Activated CD8-positive, alpha-beta T cell treated with anti-CD3 and anti-CD28 coated beads for 36 hours (primary cell): ENCODE measurements at regions not wholly inside any gene's neighbourhood (a gene's known extent, or its start where the extent isn't known, plus 50 kb on each side); places are given as distances from the start of the nearest gene placed in this dataset.

ENCODE experiments used
- ATAC-seq: fragments of 200-7000 bp; cut with Tn5 transposase; one replicate; pipeline ENCODE4 v1.10.0; 2021; ENCODE audit warnings: mild to moderate bottlenecking, moderate library complexity
- CTCF ChIA-PET: fragments of 350-600 bp; sonication (Branson Sonifier 250); formaldehyde crosslinking; loops from one replicate; lab custom pipeline; 2021; ENCODE audit warnings: antibody characterized with exemption; lab: Charles Lee
- POLR2A ChIA-PET: fragments of 350-600 bp; sonication (Branson Sonifier 250); formaldehyde crosslinking; loops from one replicate; lab custom pipeline; 2021; ENCODE audit warnings: antibody characterized with exemption; lab: Charles Lee
- DNase-seq: peaks from one replicate; pipeline ENCODE4 v3.0.0-alpha.2; 2020
- H3K27ac Mint-ChIP-seq: one replicate; pipeline ENCODE4 v1.8.0; 2021; ENCODE audit warnings: mild to moderate bottlenecking, mixed read lengths
- H3K27me3 Mint-ChIP-seq: one replicate; pipeline ENCODE4 v1.8.0; 2021; ENCODE audit warnings: mixed read lengths
- H3K36me3 Mint-ChIP-seq: one replicate; pipeline ENCODE4 v1.8.0; 2021; ENCODE audit warnings: low read depth, mixed read lengths
- H3K4me1 Mint-ChIP-seq: one replicate; pipeline ENCODE4 v1.8.0; 2021; ENCODE audit warnings: low read depth, mixed read lengths
- H3K4me3 Mint-ChIP-seq: one replicate; pipeline ENCODE4 v1.8.0; 2021; ENCODE audit warnings: mild to moderate bottlenecking, moderate library complexity, mixed read lengths
- H3K9me3 Mint-ChIP-seq: one replicate; pipeline ENCODE4 v1.8.0; 2021; ENCODE audit warnings: mixed read lengths
- intact Hi-C: fragments of 100-400 bp; cut with micrococcal nuclease; formaldehyde crosslinking; loops from one replicate; pipeline ENCODE4 v1.10.0; 2022
- TF ChIP-seq, protein P1 (sequence below): fragments of 200-600 bp; IDR thresholded peaks from one replicate; pipeline ENCODE4 v1.8.0; 2022; ENCODE audit warnings: antibody characterized with exemption, mild to moderate bottlenecking

DNA sequence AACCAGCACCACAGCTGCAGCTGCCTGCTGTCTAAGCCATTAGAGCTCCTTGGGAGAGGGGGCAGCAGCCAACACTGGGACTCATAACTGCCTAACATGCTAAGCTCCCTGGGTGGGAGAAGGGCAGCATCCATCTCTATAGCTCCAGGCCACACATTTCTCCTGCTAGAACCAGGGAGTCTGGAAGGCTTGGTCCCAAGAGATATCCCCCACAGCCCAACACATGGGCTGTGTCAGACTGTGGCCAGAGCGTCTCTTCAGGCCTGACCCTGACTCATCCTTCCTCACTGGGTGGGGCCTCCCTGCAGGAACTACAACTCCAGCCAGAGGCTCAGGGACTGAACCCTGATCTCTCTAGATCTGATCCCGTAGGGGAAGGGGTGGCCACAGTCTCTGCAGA, 411.1 kb downstream of the HDGFL1 start:
- H3K4me1 Mint-ChIP-seq = no peaks in the 10 kb centered on the region
- ChIA-PET CTCF (no interaction called here), POLR2A (no interaction called here)
- H3K36me3 Mint-ChIP-seq = no peaks in the 10 kb centered on the region
- intact Hi-C loops = no loop called here
- ATAC-seq (no peak), DNase-seq (no peak)
- no peaks in the 10 kb centered on the region for H3K27me3 Mint-ChIP-seq
- H3K4me3 Mint-ChIP-seq = no peak overlapping the region
- H3K27ac Mint-ChIP-seq = no peak overlapping the region
- peaks cover 5% of the 10 kb centered on the region for H3K9me3 Mint-ChIP-seq
- TF ChIP-seq, protein P1, sequence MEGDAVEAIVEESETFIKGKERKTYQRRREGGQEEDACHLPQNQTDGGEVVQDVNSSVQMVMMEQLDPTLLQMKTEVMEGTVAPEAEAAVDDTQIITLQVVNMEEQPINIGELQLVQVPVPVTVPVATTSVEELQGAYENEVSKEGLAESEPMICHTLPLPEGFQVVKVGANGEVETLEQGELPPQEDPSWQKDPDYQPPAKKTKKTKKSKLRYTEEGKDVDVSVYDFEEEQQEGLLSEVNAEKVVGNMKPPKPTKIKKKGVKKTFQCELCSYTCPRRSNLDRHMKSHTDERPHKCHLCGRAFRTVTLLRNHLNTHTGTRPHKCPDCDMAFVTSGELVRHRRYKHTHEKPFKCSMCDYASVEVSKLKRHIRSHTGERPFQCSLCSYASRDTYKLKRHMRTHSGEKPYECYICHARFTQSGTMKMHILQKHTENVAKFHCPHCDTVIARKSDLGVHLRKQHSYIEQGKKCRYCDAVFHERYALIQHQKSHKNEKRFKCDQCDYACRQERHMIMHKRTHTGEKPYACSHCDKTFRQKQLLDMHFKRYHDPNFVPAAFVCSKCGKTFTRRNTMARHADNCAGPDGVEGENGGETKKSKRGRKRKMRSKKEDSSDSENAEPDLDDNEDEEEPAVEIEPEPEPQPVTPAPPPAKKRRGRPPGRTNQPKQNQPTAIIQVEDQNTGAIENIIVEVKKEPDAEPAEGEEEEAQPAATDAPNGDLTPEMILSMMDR = no peak

DNA sequence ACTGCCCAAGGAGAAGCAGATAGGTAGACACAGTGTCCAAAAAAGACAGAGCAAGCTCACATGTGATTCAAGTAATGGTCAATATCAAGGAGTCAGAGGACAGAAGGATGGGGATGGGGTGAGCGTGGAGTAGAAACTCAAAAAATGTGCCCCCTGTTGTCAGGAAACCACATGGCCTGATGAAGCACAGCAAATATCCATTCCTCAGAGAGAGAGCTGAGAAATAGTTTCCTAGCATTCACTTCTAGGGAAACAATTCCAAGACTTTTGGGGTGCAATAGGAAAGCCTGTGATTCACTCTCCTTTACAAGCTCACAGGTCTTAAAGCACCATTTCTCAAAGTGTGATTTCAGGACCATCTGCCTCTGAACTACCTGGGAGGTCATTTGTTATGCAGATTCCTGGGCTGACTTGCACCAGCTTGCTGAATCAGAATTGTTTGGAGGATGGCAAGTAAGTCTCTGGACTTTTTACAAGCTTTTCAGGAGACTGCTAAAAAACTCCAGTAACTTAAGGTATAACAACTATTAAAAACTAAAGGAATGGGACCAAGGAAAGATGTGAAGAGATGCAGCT, 432.8 kb downstream of the HDGFL1 start:
- Mint-ChIP-seq H3K27ac (no peak overlapping the region), H3K4me3 (no peak overlapping the region), H3K4me1 (no peaks in the 10 kb centered on the region), H3K9me3 (peaks cover 6% of the 10 kb centered on the region), H3K36me3 (no peaks in the 10 kb centered on the region), H3K27me3 (no peaks in the 10 kb centered on the region)
- TF ChIP-seq, protein P1 = no peak
- intact Hi-C loops = no loop called here
- ChIA-PET CTCF (no interaction called here), POLR2A (interaction anchor here (0.5 kb wide), 1 partner anchor 32 kb away, joined by 4 read pairs; no protein-coding TSS in a partner anchor)
- ATAC-seq = no peak
- DNase-seq = no peak

DNA sequence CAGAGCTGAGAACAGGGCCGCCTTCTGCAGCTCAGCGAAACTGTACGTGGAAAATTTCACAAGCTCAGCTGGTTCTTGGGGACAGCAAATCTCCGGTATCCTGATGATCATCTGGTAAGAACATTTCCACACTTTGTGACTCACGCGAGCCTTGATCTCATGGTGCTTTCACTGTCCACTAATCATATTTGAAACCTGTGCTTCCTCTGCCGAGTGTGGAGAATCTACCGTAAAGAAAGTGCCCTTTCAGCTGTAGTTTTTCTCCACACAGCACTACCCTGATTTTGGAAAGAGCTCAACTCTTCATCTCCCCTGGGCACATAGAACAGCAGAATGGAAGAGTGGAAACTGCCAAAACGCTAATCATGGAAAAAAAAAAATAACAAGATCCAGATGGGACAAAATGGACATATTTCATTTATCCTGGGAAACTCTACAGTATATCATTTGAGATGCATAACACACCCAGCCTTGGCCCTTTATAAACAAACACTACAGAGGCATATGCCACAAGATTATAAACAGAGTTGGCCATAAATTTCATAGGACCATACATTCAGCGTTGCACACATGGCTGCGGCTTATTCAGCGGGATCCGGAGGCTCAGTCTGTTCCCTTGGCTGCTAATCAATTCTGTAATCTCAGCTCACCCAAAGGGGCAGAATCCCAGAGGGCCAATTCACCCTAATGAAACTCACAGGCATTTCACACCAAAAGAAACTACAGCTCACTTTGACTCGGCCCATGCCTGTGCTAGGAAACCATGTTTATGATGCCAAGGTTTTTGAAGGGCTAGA, 434.5 kb downstream of the HDGFL1 start:
- POLR2A ChIA-PET = no interaction called here
- Mint-ChIP-seq H3K27me3 (no peaks in the 10 kb centered on the region), H3K9me3 (peaks cover 6% of the 10 kb centered on the region), H3K4me3 (no peak overlapping the region), H3K27ac (no peak overlapping the region), H3K4me1 (no peaks in the 10 kb centered on the region), H3K36me3 (no peaks in the 10 kb centered on the region)
- ATAC-seq = no peak
- no peak for DNase-seq
- TF ChIP-seq, protein P1 = no peak
- CTCF ChIA-PET = no interaction called here
- intact Hi-C loops = no loop called here

DNA sequence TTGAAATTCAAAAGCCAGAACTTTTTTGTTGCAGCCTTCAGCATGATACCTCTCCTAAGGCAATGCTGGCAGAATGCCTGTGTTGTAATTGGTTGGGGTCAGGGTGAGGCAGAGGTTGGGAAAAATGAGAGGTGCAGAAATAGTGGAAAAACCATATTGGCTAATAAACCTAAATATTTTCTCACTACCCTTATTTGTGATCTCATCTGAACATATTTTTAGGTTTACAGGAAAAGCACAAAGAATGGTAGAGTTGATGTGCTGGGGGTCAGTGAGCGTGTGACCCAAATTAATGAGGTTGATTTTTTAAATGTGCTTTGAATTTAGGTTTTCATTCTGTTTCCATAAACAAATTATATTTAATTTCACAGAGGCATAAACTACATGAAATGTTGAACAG, 437.3 kb downstream of the HDGFL1 start:
- intact Hi-C loops = no loop called here
- Mint-ChIP-seq H3K4me3 (no peak overlapping the region), H3K9me3 (peaks cover 2% of the 10 kb centered on the region), H3K27me3 (no peaks in the 10 kb centered on the region), H3K36me3 (no peaks in the 10 kb centered on the region), H3K27ac (no peak overlapping the region), H3K4me1 (no peaks in the 10 kb centered on the region)
- TF ChIP-seq, protein P1 = no peak
- ATAC-seq (no peak), DNase-seq (no peak)
- ChIA-PET CTCF (no interaction called here), POLR2A (no interaction called here)

DNA sequence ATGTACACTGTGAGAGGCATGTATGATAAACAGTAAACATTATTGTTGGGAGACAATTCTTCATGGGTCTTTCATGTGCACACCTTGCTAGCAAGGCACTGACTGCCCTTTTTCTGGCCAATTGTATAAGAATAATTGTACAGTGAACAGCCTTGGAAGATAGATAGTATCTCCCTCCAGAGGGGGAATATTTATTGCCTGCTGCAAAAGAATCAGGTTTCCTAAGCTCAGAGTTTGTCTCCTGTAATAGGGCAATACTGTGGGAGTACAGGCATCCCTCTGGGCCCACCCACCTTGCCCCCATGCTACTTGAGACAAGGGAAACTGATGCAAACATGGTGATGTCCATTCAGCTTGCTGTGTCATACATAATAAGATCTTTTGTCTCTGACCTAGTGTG, 442.2 kb downstream of the HDGFL1 start:
- no peaks in the 10 kb centered on the region for H3K27me3 Mint-ChIP-seq
- ChIA-PET POLR2A (no interaction called here), CTCF (no interaction called here)
- DNase-seq (no peak), ATAC-seq (no peak)
- no peaks in the 10 kb centered on the region for H3K4me1 Mint-ChIP-seq
- H3K4me3 Mint-ChIP-seq = no peak overlapping the region
- H3K27ac Mint-ChIP-seq = no peak overlapping the region
- intact Hi-C loops = no loop called here
- TF ChIP-seq, protein P1 = no peak
- H3K36me3 Mint-ChIP-seq = no peaks in the 10 kb centered on the region
- H3K9me3 Mint-ChIP-seq = peaks cover 2% of the 10 kb centered on the region
